NCI-H1105 treated with DMSO at 0.1 percent for 48 hours (cell line): ENCODE measurements at regions not wholly inside any gene's neighbourhood (a gene's known extent, or its start where the extent isn't known, plus 50 kb on each side); places are given as distances from the start of the nearest gene placed in this dataset.
"Not testable (repeated sequence)": the region's sequence is repeated elsewhere in the genome, so short reads cannot be mapped to it uniquely, and the experiment has no call there.

Experiments used
- DNase-seq: peaks from one replicate; lab custom pipeline; 2025; lab: John Stamatoyannopoulos, UW

DNA sequence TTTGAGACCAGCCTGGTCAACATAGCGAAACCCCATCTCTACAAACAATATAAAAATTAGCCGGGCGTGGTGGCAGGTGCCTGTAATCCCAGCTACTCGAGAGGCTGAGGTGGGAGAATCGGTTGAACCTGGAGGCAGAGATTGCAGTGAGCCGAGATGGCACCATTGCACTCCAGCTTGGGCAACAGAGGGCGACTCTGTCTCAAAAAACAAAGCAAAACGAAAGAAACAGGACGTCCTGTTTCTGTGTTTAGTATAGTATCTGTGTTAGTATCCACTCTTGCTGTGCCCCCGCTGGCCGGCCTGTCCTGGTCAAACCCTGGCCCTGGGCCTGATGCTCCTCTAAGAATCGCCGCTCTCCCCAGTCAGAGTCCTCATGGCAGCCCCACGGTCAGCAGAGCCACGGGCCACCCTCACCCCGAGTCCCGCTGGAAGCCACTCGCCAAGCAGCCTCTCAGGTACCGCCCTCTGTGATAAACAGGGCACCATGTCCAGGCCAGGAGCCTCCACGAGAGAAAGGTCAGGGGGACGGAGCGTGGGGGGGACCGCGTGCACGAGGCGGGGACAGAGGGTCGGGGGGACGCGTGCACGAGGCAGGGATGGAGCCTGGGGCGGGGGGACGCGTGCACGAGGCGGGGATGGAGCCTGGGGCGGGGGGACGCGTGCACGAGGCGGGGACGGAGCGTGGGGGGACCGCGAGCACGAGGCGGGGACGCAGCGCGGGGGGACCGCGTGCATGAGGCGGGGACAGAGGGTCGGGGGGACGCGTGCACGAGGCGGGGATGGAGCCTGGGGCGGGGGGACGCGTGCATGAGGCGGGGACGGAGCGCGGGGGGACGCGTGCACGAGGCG lies 384.5 kb downstream of the SMOC2 start:
- DNase-seq: no peak

DNA sequence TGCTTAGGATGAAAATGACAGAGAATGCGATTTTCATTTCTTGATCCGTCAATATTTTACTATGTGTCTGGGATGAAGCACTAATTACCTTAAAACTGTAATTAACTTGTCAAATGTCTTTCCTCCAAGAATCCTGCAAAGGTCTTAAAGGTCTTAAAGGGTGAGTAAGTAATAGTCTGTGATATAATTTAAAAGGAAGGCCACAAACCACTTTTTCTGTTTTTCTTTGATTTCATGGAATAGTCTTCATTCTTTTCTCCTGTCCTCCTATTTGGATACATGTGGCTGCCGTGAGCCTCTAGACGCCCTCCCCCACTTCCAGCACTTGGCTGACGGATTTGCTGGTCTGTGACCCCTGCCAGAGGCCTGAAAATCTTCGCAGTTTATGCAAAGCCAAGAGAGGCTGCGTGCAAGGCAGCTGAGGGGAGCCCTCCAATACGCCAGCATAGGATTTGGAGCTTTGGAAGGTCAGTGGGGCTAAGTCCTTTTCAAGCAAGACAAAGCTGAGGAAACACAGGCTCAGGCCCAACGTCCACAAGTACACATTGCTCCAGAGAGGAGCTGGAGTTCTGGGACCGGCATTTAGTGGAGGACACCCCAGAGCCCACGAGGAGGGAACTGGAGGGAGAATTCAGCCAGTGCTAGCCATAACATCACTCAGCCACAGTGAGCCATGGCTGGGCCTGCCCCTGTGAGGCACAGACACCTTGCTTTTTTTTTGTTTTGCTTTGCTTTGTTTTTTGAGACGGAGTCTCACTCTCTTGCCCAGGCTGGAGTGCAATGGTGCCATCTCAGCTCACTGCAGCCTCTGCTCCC lies 382.6 kb downstream of the SMOC2 start:
- DNase-seq: no peak

DNA sequence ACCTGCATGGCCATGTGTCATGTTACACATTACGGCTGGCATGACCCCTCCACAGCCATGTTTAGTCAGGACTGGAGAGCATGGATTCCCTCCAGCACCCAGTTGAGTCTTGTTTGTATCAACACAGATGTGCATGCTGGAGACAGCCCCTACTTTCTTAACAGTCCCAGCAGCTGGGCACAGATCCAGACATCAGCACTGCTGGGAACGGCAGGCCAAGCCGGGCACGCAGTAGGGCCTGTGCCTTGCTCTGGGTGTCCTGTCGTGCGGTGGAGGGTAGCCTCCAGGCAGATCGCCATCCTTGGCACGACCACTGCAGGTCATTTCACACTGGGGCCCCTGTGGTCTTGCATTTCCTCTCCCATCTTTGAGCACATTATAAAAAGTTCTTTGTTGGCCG lies 381.4 kb downstream of the SMOC2 start:
- DNase-seq: no peak

DNA sequence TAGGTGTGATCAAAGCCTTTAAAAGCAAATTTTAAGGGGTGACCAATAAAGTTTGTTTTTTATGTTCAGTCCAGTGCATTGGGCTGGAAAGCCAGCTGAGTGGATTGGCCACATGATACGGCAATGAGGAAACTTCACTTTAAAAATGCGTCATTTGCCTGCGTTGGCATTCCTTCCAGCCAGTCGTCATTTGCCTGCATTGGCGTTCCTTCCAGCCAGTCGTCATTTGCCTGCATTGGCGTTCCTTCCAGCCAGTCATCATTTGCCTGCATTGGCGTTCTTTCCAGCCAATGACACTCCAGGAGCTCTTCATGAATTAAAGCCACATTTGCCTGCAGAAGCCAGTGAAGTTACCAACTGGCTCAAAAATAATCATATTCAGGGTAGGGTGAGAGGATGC lies 378.6 kb downstream of the SMOC2 start:
- DNase-seq: no peak

DNA sequence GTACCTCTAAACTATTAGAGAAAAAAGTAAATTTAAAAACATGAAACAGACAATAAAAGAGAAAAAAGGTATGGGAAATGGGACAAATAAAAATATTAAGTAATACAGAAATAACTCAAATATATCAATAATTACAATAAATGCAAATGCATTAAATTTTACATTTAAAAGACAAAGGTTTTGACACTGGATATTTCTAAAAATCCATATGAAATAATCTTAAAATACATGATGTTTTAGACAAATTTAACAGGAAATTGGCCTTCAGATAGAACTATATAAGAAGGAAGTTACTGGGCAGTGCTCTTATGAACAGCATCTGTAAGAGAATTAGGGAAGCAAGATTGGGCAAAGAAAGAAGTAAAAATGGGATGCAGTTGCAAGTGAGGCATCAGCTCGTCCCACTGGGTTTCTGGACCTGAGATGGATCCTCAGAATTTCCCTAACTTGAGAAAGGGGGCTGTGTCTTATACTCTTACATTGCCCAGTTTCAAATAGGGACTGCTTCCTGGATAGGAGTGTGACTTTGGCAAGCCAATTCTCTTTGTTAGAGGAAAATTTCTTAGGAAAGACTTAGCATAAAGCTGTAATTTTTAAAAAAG lies 376.7 kb downstream of the SMOC2 start:
- no peak for DNase-seq

DNA sequence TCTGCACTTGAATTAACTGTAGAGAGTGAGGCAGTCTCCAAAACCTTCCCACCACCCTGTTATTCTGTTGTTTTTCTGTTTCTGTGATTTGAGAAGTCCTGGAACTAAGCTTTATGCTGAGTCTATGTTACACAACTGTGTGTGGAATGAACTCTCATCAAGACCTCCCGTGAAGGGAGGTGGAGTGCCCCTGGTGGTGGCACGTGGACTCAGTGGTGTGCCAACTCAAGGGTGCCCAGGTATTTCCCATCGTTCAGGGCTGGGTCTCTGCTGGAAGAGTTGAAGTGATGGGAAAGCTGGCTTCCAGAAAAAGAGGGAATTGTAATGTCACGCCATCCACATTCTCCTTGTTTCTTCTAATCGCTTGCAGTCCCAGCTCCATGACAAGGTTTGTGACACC lies 374.2 kb downstream of the SMOC2 start:
- no peak for DNase-seq

DNA sequence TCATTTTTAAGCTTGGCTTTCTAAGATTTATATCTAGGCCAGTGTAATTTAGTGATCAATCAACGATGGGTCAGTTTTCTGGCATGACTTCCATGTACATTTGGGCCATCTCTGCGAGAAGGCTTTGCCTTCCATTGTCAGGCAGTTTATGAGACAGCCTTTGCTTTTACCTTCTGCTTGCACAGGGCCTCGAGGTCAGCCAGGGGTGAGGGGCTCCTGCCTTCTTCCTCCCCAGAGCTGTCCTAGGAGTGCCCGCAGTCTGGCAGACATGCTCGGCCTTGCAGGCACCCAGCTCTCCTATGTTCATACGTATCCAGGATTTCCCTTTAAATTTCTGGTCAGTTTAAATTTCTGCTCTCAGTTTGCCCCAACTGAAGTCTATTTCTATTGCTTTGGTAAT lies 367.2 kb downstream of the SMOC2 start:
- DNase-seq: no peak

DNA sequence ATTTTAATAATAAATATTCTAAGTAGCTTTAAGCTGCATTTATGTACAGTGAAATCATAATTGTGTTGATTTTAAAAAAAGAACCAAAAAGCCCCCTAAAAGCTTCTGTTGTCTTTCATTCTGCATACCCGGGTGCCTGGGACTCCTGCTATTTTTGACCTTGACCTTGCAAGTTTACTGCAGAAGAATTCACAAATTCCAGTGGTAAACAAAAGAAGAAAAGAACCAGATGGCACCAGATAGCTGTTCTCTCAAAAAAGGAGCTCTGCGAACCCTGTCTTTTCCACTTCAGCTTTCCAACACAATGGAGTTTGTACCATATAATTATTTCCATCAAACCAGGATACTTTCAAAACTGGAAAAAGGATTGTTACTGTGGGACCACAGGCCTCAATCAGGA lies 363.3 kb downstream of the SMOC2 start:
- no peak for DNase-seq

DNA sequence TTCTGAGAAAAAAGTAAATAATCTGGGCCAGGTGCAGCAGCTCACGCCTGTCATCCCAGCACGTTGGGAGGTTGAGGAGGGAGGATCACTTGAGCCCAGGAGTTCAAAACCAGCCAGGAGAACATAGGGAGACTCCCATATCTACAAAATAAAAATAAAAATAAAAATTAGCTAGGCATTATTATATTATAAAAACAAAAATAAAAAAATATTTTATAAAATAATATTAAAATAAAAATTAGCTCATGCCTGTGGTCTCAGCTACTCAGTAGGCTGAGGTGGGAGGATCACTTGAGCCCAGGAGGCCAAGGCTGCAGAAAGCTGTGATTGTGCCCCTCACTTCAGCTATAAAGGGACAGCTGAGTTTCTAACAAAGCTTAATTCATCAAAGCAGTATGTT lies 362.9 kb downstream of the SMOC2 start:
- no peak for DNase-seq

DNA sequence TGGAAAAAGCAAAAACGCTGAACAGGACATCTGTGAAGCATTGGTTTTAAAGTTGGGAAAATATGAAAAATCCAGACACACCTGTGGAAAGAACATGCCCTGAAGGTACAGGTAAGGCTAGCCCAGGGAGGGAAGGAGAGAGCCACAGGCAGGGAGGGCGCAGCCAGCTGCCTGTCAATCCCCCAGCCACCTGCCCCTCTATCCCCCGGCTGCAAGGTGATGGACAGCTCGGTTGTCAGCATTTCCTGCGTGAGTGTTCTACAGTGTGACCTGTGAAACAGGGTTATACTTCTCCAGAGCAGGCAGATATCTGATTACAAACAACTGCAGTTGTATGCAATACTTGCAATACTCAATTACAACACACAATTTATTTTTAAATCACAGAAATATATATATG lies 358.1 kb downstream of the SMOC2 start:
- DNase-seq: no peak

DNA sequence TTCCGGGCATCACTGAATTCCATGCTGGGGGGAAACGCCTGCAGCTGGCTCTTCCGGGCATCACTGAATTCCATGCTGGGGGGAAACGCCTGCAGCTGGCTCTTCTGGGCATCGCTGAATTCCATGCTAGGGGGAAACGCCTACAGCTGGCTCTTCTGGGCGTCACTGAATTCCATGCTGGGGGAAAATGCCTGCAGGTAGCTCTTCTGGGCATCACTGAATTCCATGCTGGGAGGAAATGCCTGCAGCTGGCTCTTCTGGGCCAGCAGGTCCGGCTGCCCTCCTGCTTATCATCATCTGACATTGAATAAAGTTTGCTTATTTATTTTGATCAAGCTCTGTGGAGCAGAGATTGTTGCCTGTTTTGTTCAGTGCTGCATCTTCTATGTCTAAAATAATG lies 355.1 kb downstream of the SMOC2 start:
- DNase-seq: no peak

DNA sequence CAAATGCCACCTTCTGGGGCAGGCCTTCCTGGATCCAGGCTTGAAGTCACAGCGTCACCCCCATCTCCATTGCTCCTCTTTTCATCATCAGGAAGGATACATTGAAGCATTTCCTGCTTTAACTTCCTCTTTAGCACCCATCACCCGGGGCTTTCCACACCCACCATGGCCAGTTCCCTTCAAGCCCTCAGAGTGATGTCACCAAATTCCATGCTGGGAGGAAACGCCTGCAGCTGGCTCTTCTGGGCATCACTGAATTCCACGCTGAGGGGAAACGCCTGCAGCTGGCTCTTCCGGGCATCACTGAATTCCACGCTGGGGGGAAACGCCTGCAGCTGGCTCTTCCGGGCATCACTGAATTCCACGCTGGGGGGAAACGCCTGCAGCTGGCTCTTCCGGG lies 354.6 kb downstream of the SMOC2 start:
- DNase-seq: not testable (repeated sequence)

DNA sequence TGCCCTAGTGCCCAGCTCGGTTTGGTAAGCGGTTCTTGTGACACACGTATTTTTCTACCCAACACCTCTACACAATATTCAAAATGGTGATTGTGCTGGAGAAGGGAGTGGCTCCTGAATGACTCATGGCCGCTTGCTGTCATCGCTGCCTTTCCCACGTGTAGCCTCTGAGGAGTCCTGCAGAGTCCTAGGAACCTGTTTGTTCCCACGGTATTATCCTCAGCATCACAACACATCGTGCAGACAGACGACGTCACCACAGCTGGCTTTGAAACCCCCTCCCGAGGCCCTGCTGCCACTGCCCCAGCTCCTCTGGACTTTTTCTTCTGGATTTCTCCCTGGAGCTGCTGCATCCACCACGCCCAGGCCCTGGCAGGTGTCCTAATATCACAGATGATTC lies 353.5 kb downstream of the SMOC2 start:
- DNase-seq: no peak

DNA sequence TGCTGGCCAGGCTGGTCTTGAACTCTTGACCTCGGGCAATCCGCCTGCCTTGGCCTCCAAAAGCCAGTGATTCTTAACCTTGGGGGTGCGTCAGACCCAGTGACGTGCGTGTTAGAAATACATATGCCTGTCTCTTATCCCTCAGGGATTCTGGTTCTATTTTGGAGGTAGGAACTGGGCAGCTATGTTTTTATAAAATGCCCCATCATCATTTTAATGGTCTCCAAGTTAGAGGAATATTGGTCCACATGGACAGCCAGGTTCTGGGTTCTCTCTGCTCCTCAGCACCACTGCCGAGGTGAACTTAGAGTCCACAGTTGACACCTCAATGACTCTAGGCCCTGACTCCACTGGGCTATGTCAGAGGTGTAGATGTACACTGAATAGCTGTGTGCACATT lies 352.7 kb downstream of the SMOC2 start:
- no peak for DNase-seq

DNA sequence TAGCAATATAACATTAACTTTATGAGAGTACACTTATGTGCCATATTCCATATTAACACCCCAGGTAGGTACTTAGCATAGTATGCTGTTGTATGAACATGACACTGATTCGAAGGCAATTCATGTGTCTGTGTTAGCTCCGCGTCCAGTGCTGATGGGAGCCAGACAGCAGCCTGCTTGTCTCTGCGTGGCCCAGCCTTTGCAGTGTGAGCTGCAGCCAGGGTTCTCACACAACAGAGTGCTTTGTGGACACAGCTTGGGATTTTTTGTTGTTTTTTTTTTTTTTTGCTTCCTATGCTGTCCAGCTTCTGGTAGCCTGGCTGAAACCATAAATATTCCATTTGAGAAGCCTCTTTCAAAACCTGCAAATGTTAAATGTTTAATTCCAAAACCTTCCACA lies 350.9 kb downstream of the SMOC2 start:
- no peak for DNase-seq

DNA sequence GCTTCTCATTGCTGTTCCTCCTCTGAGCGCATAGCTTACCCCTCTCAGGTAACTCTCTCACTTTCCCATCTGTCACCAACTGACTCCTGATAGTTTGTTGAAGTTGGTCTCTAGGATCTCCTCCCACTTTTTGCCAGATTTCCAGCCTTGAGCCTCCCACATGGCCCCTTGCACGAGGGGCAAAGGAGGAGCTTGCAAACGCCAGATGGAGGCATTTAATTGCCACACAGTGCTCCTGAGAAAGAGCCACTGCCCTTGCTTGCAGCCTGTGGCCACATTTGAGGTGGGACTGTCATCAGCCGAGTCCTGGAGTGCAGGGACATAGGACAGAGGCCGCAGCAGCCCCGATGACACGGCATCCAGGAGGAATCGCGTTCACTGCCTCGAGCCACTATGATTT lies 348.7 kb downstream of the SMOC2 start:
- DNase-seq: no peak

DNA sequence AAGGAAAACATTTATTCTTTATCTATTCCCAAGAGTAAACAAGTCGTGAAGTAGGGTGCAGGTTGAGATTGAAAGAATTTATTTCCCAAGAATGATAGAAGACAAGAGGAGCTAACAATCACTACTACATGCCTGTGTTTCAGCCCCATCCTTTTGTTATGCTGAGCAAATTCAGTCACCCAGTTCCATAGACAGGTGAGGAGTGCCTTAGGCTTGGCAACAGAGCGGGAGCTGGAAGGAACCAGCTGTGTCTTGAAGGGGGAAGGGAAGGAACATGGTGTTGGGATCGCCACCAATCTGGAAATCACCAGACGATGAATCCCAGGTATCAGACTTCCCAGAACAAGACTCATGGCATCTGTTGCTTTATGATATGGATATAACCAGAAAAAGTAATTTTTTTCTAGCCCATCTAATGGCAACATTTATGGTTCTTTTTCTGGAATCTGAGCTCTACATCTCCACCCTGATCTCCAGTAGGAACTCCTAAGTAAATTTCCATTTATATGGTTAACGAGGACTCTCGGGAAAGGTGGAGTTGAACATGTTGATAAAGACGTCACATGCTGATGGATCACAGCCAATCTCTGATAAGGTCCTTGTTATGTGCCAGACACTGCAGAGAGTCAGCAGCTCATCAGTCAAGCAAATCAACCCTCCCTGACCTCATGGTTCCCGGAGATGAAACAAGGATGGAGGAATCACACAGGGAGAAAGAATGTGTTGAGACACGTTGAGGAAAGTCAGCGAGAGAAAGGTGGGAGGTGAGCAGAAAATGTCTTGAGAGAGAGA lies 344.9 kb downstream of the SMOC2 start:
- DNase-seq: no peak

DNA sequence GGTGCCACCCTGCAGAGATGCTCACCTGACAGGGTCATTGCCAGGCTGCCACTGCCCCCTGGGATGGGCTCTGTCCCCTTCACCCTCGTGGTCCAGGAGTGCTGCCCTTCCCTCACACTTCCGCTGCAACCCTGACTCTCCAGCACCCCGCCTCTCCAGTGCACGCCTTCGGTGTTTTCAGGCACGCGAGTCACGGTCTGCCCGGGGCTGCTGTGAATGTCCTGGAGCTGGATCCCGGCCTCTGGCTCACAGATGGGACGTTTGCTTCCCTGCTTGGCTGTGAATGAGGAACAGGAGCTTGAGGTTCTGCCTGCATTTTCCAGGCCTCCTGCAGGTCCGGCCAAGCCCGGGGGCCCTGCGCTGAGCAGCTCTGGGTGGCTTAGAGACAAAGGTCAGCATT lies 343.4 kb downstream of the SMOC2 start:
- DNase-seq: no peak

DNA sequence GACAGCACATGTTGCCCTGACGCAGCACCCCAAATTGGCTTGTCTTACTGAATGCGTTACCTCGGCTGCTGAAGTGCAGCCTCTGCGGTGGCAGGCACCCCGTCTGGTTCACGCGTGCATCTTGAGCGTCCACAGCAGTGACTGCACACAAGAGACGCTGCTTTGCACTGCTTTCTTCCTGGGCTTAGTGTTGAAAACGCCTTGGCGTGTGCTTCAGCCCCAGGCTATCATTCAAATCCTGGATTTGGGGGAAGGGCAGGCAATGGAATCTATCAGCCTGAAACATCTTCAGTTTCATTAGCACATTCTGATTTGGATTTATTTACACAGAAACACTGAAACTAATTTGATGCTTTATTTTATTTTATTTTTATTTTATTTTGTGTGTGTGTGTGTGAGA lies 342.7 kb downstream of the SMOC2 start:
- DNase-seq: no peak

DNA sequence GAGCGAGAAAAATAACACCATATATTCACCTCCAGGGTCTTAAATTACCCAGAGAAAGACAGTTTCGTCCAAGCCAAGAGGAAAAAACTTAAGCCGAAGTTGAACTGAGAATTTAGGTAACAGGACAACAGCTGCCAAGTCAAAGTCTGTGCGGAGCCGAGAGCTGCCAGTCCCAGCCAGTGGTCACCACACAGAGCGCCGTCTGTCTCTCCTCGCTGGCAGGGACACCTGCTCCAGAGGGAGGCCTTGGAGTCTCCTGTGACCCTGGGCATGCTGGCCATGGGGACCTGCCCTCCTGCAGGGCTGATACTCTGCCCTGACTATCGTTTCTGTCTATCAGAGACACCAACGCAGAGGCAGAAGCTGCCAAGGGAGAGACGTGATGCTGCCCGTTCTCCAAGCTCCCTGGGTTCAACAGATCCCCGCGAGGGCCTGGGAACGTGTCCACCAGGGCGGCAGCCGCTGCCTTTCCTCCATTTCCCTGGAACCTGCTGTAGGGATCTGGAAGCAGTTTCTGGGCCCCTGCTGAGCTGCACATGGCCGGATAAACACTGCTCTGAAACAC lies 341.3 kb downstream of the SMOC2 start:
- no peak for DNase-seq

DNA sequence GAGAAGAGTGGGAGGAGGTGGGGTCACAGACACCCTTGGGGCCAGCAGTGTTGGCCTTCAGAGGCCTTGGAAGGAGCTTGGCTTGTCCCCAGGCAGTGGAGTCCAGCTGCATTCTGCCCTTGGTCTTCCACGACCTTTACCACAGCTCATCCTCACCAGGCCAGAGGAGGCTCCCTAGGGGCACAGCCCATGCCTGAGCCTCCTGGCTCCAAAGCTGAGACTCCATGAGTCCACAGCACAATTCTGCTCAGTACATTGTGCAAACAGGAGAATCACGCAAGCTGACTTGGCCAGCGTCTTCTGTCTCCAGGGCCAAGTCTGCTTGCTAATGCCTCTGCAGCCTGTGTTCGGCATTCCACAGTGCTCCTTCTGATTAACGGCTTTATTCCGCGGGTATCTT lies 337.2 kb downstream of the SMOC2 start:
- DNase-seq: no peak

DNA sequence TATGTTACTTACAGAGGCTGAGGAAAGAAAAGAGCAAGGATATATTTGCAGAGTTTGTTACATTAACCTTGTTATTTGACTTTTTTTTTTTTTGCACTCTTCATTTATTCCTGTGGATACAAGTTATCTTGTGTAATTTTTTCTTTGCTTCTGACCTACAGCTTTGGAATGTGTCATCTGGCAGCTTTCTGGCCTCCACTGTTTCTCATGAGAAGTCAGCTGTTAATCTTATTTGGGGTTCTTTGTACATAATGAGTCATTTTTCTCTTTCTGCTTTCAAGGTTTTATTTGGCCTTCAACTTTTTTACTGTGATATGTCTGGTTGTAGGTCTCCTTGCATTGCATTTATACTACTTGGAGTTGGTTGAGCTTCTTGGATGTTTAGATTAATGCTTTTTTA lies 333.4 kb downstream of the SMOC2 start:
- no peak for DNase-seq
